Upper lobe of left lung (tissue), 6 donors: ENCODE measurements at regions not wholly inside any gene's neighbourhood (a gene's known extent, or its start where the extent isn't known, plus 50 kb on each side); places are given as distances from the start of the nearest gene placed in this dataset.

ENCODE experiments used
- ATAC-seq, 2 donors: fragments of 200-7000 bp; cut with Tn5 transposase; one replicate each; pipeline ENCODE4 v1.9.1; 2022; ENCODE audit warnings: mild to moderate bottlenecking in 2 of 2, moderate library complexity in 2 of 2; ENCODE audit not compliant: low FRiP score in 2 of 2
- DNase-seq, 2 donors: peaks; one replicate each; pipeline ENCODE4 v3.0.0-alpha.2; 2019 to 2020
- H3K27ac ChIP-seq, 4 donors: fragments of 200-600 bp; sonication (generic); one replicate each; pipeline ENCODE4 v1.5.1; 2016 to 2019
- H3K27me3 ChIP-seq, 4 donors: fragments of 200-600 bp; sonication (generic); one replicate each; pipeline ENCODE4 v1.5.1; 2017 to 2019
- H3K36me3 ChIP-seq, 4 donors: fragments of 200-600 bp; sonication (generic); one replicate each; pipeline ENCODE4 v1.5.1; 2016 to 2019
- H3K4me1 ChIP-seq, 4 donors: fragments of 200-600 bp; sonication (generic); one replicate each; pipeline ENCODE4 v1.5.1; 2018 to 2019
- H3K4me3 ChIP-seq, 4 donors: fragments of 200-600 bp; sonication (generic); one replicate each; pipeline ENCODE4 v1.5.1; 2017 to 2019; ENCODE audit warnings: mild to moderate bottlenecking in 2 of 4, moderate library complexity in 1 of 4
- H3K9me3 ChIP-seq, 4 donors: fragments of 200-600 bp; sonication (generic); one replicate each; pipeline ENCODE4 v1.5.1; 2018 to 2019
- CTCF ChIP-seq, 6 experiments: fragments of 450-650 bp in 4 of 6; fragments of 200-600 bp in 2 of 6; sonication (generic) in 2 of 6; IDR thresholded peaks; one replicate each; pipeline ENCODE4 v1.5.1; 2016 to 2019; ENCODE audit warnings: antibody characterized with exemption in 6 of 6
- EP300 ChIP-seq, 4 donors: sonication (generic); formaldehyde crosslinking; IDR thresholded peaks; one replicate each; pipeline ENCODE4 v1.5.1; 2017; ENCODE audit warnings: antibody characterized with exemption in 4 of 4, control low read depth in 2 of 4
- POLR2A ChIP-seq, 4 donors: fragments of 450-650 bp; IDR thresholded peaks; one replicate each; pipeline ENCODE4 v1.5.1; 2016 to 2017; ENCODE audit warnings: antibody characterized with exemption in 4 of 4, mild to moderate bottlenecking in 2 of 4
- POLR2AphosphoS5 ChIP-seq, 2 donors: sonication (generic); formaldehyde crosslinking; IDR thresholded peaks; one replicate each; pipeline ENCODE4 v1.5.1; 2017; ENCODE audit warnings: antibody characterized with exemption in 2 of 2
- WGBS, 2 donors: methylation state at CpG; one replicate each; pipeline ENCODE4 v1.1.5; 2017 to 2018; 5-methylcytosine and 5-hydroxymethylcytosine counted together
- donor health status: DM: no; HTN: no; CAD: no; lungs with moderate emphysema.
- donor health status: DM: no; HTN: yes; CAD: no; lungs with severe emphysema.

GRCh38 chr4:111037591-111038360 lies 414.9 kb upstream of the PITX2 start:
- Histone ChIP-seq H3K36me3 (no peaks in the 10 kb centered on the region), H3K27ac (no peak overlapping the region), H3K4me1 (no peaks in the 10 kb centered on the region), H3K4me3 (no peak overlapping the region), H3K27me3 (peaks cover 0 to 3% (median 0%) of the 10 kb centered on the region in 4 donors), H3K9me3 (no peaks in the 10 kb centered on the region)
- no peak for ATAC-seq
- WGBS, 2 donors, result 29 to 31% methylated on average over 7 of the region's 7 CpGs
- TF ChIP-seq POLR2A (IDR thresholded peaks at IDR 0.05) (no peak), EP300 (IDR thresholded peaks at IDR 0.05) (no peak), CTCF (IDR thresholded peaks at IDR 0.05) (no peak), POLR2AphosphoS5 (IDR thresholded peaks at IDR 0.05) (no peak)
- no peak for DNase-seq

GRCh38 chr4:111040904-111041303 lies 418.0 kb upstream of the PITX2 start:
- H3K4me3 ChIP-seq, result no peak overlapping the region
- no peak overlapping the region for H3K27ac ChIP-seq
- H3K36me3 ChIP-seq, result no peaks in the 10 kb centered on the region
- H3K27me3 ChIP-seq, result no peaks in the 10 kb centered on the region
- H3K4me1 ChIP-seq, result no peaks in the 10 kb centered on the region
- no peak for TF ChIP-seq POLR2AphosphoS5 (IDR thresholded peaks at IDR 0.05)
- no peak for TF ChIP-seq POLR2A (IDR thresholded peaks at IDR 0.05)
- TF ChIP-seq EP300 (IDR thresholded peaks at IDR 0.05), result no peak
- no peak for TF ChIP-seq CTCF (IDR thresholded peaks at IDR 0.05)
- no peaks in the 10 kb centered on the region for H3K9me3 ChIP-seq
- ATAC-seq, result no peak
- DNase-seq, result no peak

- Histone ChIP-seq H3K4me1 (no peaks in the 10 kb centered on the region), H3K27ac (no peak overlapping the region), H3K27me3 (no peaks in the 10 kb centered on the region), H3K9me3 (no peaks in the 10 kb centered on the region), H3K36me3 (no peaks in the 10 kb centered on the region), H3K4me3 (no peak overlapping the region)
- DNase-seq (no peak), ATAC-seq (no peak)
- WGBS, 2 donors, result 79 to 82% methylated on average over 5 of the region's 5 CpGs
- TF ChIP-seq EP300 (IDR thresholded peaks at IDR 0.05) (no peak), CTCF (IDR thresholded peaks at IDR 0.05) (no peak), POLR2A (IDR thresholded peaks at IDR 0.05) (no peak), POLR2AphosphoS5 (IDR thresholded peaks at IDR 0.05) (no peak)
Measured at GRCh38 chr4:111043286-111043685, 420.4 kb upstream of the PITX2 start.

- H3K27me3 ChIP-seq, result no peaks in the 10 kb centered on the region
- no peak overlapping the region for H3K4me3 ChIP-seq
- ATAC-seq (no peak), DNase-seq (no peak)
- H3K36me3 ChIP-seq, result no peaks in the 10 kb centered on the region
- TF ChIP-seq POLR2A (IDR thresholded peaks at IDR 0.05), result no peak
- TF ChIP-seq CTCF (IDR thresholded peaks at IDR 0.05), result no peak
- TF ChIP-seq EP300 (IDR thresholded peaks at IDR 0.05), result no peak
- TF ChIP-seq POLR2AphosphoS5 (IDR thresholded peaks at IDR 0.05), result no peak
- 78 to 81% methylated on average over 2 of the region's 2 CpGs for WGBS, 2 donors
- H3K9me3 ChIP-seq, result peaks cover 0 to 5% (median 0%) of the 10 kb centered on the region in 4 donors
- H3K27ac ChIP-seq, result no peak overlapping the region
- no peaks in the 10 kb centered on the region for H3K4me1 ChIP-seq
Measured at GRCh38 chr4:111045992-111046391, 423.1 kb upstream of the PITX2 start.

- Histone ChIP-seq H3K27ac (no peak overlapping the region), H3K36me3 (no peaks in the 10 kb centered on the region), H3K4me3 (no peak overlapping the region), H3K9me3 (peaks cover 0 to 5% (median 0%) of the 10 kb centered on the region in 4 donors), H3K27me3 (no peaks in the 10 kb centered on the region), H3K4me1 (no peaks in the 10 kb centered on the region)
- 70 to 81% methylated on average over 2 of the region's 2 CpGs for WGBS, 2 donors
- no peak for DNase-seq
- ATAC-seq, result no peak
- no peak for TF ChIP-seq CTCF (IDR thresholded peaks at IDR 0.05)
- TF ChIP-seq EP300 (IDR thresholded peaks at IDR 0.05), result no peak
- TF ChIP-seq POLR2AphosphoS5 (IDR thresholded peaks at IDR 0.05), result no peak
- no peak for TF ChIP-seq POLR2A (IDR thresholded peaks at IDR 0.05)
Measured at GRCh38 chr4:111046811-111047210, 423.9 kb upstream of the PITX2 start.
